ENCODE measurements at regions not wholly inside any gene's neighbourhood (a gene's known extent, or its start where the extent isn't known, plus 50 kb on each side); places are given as distances from the start of the nearest gene placed in this dataset.

- H3F3A ChIP-seq (replicated peaks; ENCODE audit: insufficient read depth), result no peaks in the 10 kb centered on the region
- H3K4me2 ChIP-seq, result no peak overlapping the region
- no peaks in the 10 kb centered on the region for H3K4me1 ChIP-seq (ENCODE audit: control insufficient read depth in 1 of 2, insufficient read depth in 2 of 2, low read depth in 1 of 2, low read length in 1 of 2)
- ChIA-PET CTCF (no interaction called here), POLR2A (no interaction called here)
- no peaks in the 10 kb centered on the region for H3K9me2 ChIP-seq
- no peaks in the 10 kb centered on the region for H4K20me1 ChIP-seq (ENCODE audit: insufficient read depth)
- no peaks in the 10 kb centered on the region for H3K27me3 ChIP-seq (ENCODE audit: insufficient read depth)
- H3K79me2 ChIP-seq (ENCODE audit: insufficient read depth), result no peaks in the 10 kb centered on the region
- no peak overlapping the region for H3K9ac ChIP-seq
- WGBS (ENCODE audit: low lambda C conversion rate), result 10% methylated on average over 1 of the region's 1 CpG
- no peak for TF ChIP-seq ELF1 (IDR thresholded peaks at IDR 0.05)
- TF ChIP-seq, protein P1, sequence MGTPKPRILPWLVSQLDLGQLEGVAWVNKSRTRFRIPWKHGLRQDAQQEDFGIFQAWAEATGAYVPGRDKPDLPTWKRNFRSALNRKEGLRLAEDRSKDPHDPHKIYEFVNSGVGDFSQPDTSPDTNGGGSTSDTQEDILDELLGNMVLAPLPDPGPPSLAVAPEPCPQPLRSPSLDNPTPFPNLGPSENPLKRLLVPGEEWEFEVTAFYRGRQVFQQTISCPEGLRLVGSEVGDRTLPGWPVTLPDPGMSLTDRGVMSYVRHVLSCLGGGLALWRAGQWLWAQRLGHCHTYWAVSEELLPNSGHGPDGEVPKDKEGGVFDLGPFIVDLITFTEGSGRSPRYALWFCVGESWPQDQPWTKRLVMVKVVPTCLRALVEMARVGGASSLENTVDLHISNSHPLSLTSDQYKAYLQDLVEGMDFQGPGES (IDR thresholded peaks at IDR 0.05; ENCODE audit: low read depth, low read length), result no peak
- TF ChIP-seq RFX5 (IDR thresholded peaks at IDR 0.05; ENCODE audit: low read length), result no peak
- TF ChIP-seq TAF1 (IDR thresholded peaks at IDR 0.05; ENCODE audit: borderline replicate concordance, low read depth, low read length), result no peak
- TF ChIP-seq GATA2 (CRISPR knock-in tag; IDR thresholded peaks at IDR 0.05), result no peak
- no peak for TF ChIP-seq YY1 (IDR thresholded peaks at IDR 0.05; ENCODE audit: low read depth)
- no peak for TF ChIP-seq TCF12 (IDR thresholded peaks at IDR 0.05)
- TF ChIP-seq NFIC (IDR thresholded peaks at IDR 0.05; ENCODE audit: borderline replicate concordance), result no peak
- TF ChIP-seq TEAD4 (IDR thresholded peaks at IDR 0.05; ENCODE audit: borderline replicate concordance, insufficient read depth), result no peak
- no peak for TF ChIP-seq RAD21 (IDR thresholded peaks at IDR 0.05; ENCODE audit: low read length)
- no peak for TF ChIP-seq JUND (IDR thresholded peaks at IDR 0.05)
- no peak for TF ChIP-seq NRF1 (IDR thresholded peaks at IDR 0.05; ENCODE audit: low read depth, low read length)
- no peak for TF ChIP-seq USF2 (IDR thresholded peaks at IDR 0.05; ENCODE audit: borderline replicate concordance, low read depth, low read length)
- no peak for TF ChIP-seq EZH2phosphoT487 (IDR thresholded peaks at IDR 0.05; ENCODE audit: borderline replicate concordance, low read depth)
- no peak for TF ChIP-seq POLR2AphosphoS5 (IDR thresholded peaks at IDR 0.05; ENCODE audit: low read depth, low read length)
- TF ChIP-seq MEF2A (IDR thresholded peaks at IDR 0.05; ENCODE audit: borderline replicate concordance, low read depth), result no peak
- TF ChIP-seq MXI1 (IDR thresholded peaks at IDR 0.05; ENCODE audit: low read depth, low read length), result no peak
- no peaks in the 10 kb centered on the region for H3K9me3 ChIP-seq
- H3K36me3 ChIP-seq (replicated peaks in 1 of 2; ENCODE audit: control insufficient read depth in 1 of 2, insufficient read depth in 2 of 2, low read length in 1 of 2), result no peaks in the 10 kb centered on the region
- no peak for DNase-seq
- H3K4me3 ChIP-seq (ENCODE audit: low read depth in 2 of 2, low read length in 1 of 2), result no peak overlapping the region
- no peak overlapping the region for H3K27ac ChIP-seq (ENCODE audit: low read depth in 2 of 2, low read length in 1 of 2)
- no peak overlapping the region for H2AFZ ChIP-seq (ENCODE audit: low read depth)
Observed at GRCh38 chr14:44412858-44413569, 94.1 kb downstream of the FSCB start.

- H2AFZ ChIP-seq (ENCODE audit: low read depth), result no peak overlapping the region
- H3K9ac ChIP-seq, result no peak overlapping the region
- H4K20me1 ChIP-seq (ENCODE audit: insufficient read depth), result no peaks in the 10 kb centered on the region
- 8% methylated on average over 5 of the region's 5 CpGs for WGBS (ENCODE audit: low lambda C conversion rate)
- no peak overlapping the region for H3K4me2 ChIP-seq
- no peaks in the 10 kb centered on the region for H3K27me3 ChIP-seq (ENCODE audit: insufficient read depth)
- no peaks in the 10 kb centered on the region for H3K9me3 ChIP-seq
- H3K36me3 ChIP-seq (replicated peaks in 1 of 2; ENCODE audit: control insufficient read depth in 1 of 2, insufficient read depth in 2 of 2, low read length in 1 of 2), result no peaks in the 10 kb centered on the region
- no peaks in the 10 kb centered on the region for H3K79me2 ChIP-seq (ENCODE audit: insufficient read depth)
- H3F3A ChIP-seq (replicated peaks; ENCODE audit: insufficient read depth), result no peaks in the 10 kb centered on the region
- no peaks in the 10 kb centered on the region for H3K4me1 ChIP-seq (ENCODE audit: control insufficient read depth in 1 of 2, insufficient read depth in 2 of 2, low read depth in 1 of 2, low read length in 1 of 2)
- H3K4me3 ChIP-seq (ENCODE audit: low read depth in 2 of 2, low read length in 1 of 2), result no peak overlapping the region
- no peaks in the 10 kb centered on the region for H3K9me2 ChIP-seq
- H3K27ac ChIP-seq (ENCODE audit: low read depth in 2 of 2, low read length in 1 of 2), result no peak overlapping the region
- ChIA-PET CTCF (no interaction called here), POLR2A (no interaction called here)
- no peak for DNase-seq
- TF ChIP-seq GABPA (IDR thresholded peaks at IDR 0.05; ENCODE audit: low read depth) (no peak), FOSL2 (IDR thresholded peaks at IDR 0.05; ENCODE audit: borderline replicate concordance, low read depth) (no peak), USF2 (IDR thresholded peaks at IDR 0.05; ENCODE audit: borderline replicate concordance, low read depth, low read length) (no peak), TAF1 (IDR thresholded peaks at IDR 0.05; ENCODE audit: borderline replicate concordance, low read depth, low read length) (no peak), RAD21 (IDR thresholded peaks at IDR 0.05; ENCODE audit: low read length) (no peak), RFX5 (IDR thresholded peaks at IDR 0.05; ENCODE audit: low read length) (no peak), FOXJ3 (CRISPR knock-in tag; IDR thresholded peaks at IDR 0.05) (no peak), YY1 (IDR thresholded peaks at IDR 0.05; ENCODE audit: low read depth) (no peak), SIN3A (IDR thresholded peaks at IDR 0.05; ENCODE audit: borderline replicate concordance, low read depth, low read length) (no peak), FOXM1 (IDR thresholded peaks at IDR 0.05; ENCODE audit: low read depth) (no peak), ELF1 (IDR thresholded peaks at IDR 0.05) (no peak), TCF12 (IDR thresholded peaks at IDR 0.05) (no peak), JUND (IDR thresholded peaks at IDR 0.05) (no peak)
- TF ChIP-seq, protein P1 (IDR thresholded peaks at IDR 0.05; ENCODE audit: low read depth, low read length), result no peak
Observed at GRCh38 chr14:44405011-44405486, 102.0 kb downstream of the FSCB start.

Data from SK-N-SH (cell line).